IPS-NIHi7 (cell line): ENCODE measurements at regions not wholly inside any gene's neighbourhood (a gene's known extent, or its start where the extent isn't known, plus 50 kb on each side); places are given as distances from the start of the nearest gene placed in this dataset.

ENCODE experiments used
- DNase-seq: peaks from one replicate; pipeline ENCODE4 v3.0.0; 2012; ENCODE audit warnings: mixed read lengths; ENCODE audit errors: extremely low spot score

GRCh38 chr16:5668553-5668952 is 571.0 kb upstream of the EEF2KMT start:
- no peak for DNase-seq

DNA sequence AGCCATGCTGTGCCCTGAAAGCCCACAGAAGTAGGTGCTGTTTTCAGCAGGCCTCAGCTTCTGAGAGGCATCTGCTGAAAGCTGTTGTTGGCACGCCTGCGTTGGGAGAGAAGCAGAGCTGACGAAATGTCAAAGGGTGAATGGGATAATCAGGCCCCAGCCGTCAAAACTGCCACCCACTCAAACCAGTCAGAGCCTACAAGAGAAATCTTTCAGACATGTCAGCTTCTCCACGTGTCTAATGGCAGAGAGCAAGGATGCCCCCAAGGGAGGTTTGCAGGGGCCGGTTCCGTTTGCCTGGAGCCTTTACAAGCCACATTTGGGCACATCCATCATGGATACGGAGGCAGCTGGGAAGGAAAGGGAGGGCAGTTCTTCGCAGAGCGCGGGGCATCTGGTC is 568.2 kb upstream of the EEF2KMT start:
- DNase-seq = no peak

DNA sequence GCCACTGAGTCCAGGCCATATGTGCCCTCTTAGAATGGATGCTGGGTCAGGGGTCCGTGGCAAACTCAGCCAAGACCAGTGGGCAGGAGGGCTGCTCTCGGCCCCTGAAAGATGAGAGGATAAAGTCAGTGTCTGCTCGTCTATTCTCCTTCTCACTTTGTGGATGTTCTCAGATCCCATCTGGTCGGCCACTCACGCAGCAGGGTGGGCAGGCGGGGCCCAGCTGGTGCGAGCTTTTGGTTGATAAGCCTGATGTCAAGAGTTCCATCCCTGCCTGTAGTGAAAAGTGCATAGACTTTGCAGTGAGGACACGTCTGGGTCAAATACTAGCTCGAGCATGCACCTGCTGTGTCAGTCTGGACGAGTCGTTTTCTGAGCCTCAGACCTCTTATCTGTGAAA is 556.2 kb upstream of the EEF2KMT start:
- no peak for DNase-seq

DNA sequence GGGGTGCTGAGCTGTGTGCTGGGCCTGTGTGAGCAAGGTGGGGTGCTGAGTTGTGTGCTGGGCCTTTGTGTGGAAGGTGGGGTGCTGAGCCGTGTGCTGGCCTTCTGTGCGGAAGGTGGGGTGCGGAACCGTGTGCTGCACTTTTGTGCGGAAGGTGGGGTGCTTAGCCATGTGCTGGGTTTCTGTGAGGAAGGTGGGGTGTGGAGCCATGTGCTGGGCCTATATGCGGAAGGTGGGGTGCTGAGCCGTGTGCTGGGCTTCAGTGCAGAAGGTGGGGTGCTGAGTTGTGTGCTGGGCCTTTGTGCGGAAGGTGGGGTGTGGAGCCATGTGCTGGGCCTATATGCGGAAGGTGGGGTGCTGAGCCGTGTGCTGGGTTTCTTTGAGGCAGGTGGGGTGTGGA is 555.4 kb upstream of the EEF2KMT start:
- DNase-seq = no peak

DNA sequence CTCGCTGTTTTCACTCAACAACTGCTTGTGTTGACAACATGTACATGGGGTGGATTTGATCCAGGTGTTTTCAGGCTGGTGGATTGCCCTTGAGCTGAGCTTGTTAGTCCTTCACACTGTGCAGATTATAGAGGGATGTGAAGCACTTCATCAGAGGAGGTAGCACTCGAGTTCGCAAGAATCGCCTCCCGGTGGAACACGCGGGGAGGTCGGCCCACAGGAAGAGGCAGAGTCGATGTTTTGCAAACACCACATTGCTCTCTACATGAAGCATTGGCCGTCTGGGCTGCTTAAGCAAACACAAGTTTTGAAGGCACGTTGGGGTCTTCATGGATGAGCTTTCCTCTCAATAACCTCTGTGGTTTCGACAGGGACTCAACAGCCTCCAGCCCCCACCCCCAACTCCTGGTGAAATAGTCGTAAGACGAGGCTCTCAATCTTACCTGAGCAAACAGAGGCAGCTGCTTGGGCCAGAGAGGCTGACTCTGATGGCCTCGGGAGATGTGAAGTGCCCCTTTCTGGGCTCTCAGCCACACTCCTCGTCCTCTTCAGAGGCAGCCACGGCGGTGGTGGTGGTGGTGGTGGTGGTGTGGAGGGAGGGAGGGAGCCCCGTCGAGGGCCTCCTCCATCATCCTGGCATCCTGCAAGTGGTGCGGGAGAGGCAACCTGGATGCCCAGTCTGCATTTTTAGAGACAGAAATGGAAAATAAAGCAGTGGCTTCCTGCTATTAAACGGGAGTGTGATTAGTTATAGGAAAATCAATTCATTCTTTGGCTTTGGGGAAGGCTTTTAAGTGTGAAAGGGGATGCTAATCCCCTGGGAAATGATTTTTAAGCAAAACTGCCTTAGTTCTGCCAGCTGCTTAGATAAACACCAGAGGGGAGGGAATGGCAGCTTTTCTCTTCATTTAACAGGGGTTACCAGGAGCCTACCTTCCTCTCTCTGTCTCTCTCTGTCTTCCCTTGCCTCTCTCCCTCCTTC is 552.5 kb upstream of the EEF2KMT start:
- no peak for DNase-seq

- DNase-seq = no peak
Observed at GRCh38 chr16:5647051-5647450, 549.5 kb upstream of the EEF2KMT start.

DNA sequence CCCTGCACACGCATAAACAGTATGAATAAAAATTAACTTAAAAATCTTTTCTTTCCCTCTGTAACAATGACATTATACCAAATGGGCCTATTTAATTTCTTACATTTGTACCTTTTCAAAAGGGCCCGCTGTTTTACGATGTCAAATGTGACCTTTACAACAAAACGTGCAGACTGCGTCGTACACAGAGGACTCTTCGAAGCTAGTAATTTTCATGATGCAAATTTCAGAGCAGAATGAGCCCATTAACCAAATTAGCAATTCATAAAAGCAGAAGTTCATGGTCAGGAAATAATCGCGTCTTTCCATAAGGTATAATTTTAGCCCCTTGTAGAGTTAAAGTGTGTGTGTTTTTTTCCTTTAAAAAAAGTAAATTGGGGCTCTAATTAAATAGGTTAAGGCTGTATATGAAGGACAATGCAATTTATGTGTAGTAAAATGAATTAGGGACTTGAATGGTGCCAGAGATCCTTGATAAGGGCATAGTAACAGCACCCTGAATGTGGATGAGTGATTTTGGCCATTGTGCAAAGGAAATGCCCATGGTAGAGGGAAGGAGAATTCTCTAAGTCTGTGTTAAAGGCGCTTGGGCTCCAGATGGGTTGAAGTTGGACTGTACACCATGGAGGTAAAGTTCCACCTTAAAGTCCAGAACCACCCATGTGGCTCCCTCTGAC is 546.4 kb upstream of the EEF2KMT start:
- no peak for DNase-seq

DNA sequence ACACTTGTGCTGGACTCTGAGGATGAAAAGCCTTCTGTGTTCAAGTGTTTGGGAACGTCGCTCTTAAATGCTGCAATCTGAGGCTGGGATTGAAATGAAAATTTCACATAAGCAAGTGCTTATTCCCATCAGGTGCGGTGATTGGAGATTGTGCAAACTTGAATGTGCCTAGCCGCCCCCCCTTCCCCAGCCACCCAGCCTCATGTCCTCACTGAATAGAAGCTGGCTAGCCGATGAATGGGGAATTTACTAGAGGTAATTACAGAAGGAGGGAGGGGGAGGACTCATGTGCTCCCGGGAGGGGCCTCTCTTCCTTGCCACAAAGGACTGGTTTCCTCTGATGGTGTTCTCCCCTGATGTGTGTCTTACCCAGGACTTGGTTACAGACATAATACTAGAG is 544.8 kb upstream of the EEF2KMT start:
- no peak for DNase-seq

DNA sequence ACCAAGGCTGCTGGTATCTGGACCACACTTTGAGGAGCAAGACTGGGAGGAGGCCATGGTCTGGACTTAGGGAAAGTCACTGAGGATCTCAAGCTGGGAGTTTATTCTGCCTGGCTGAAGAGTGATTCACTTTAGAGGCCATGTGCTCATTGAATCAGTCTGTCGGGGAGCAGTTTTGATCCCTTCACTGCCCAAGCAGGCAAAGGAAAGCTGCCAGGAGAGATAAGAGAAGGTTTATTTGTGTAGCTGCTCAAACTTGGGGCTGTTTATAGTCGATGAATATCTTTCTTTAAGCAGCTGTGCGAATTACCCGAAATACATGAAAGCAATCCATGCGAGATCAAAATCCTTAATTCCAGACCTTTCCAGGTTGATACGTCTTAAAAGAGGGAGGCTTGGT is 544.4 kb upstream of the EEF2KMT start:
- no peak for DNase-seq

- DNase-seq = no peak
Observed at GRCh38 chr16:5640883-5641282, 543.3 kb upstream of the EEF2KMT start.

DNA sequence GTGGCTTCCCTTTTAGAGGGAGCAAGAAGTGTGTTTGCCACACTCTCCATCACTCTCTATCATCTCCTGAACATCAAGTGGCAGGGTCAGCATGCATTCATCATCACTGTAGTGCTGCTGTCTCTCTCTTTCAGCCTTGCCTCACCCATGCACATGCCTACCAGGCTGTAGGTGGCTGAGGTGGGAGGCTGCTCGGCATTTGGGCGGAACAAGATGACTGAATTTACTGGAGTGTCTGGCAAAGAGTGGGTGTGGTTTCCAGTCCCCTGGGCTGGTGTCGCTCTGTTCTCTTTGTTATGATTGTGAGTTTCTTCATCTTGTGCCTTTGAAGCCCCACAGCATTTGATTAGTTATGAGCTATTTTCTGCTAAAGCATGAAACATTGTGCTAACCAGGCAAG is 541.9 kb upstream of the EEF2KMT start:
- DNase-seq = no peak

GRCh38 chr16:5635331-5635730 is 537.7 kb upstream of the EEF2KMT start:
- no peak for DNase-seq

DNA sequence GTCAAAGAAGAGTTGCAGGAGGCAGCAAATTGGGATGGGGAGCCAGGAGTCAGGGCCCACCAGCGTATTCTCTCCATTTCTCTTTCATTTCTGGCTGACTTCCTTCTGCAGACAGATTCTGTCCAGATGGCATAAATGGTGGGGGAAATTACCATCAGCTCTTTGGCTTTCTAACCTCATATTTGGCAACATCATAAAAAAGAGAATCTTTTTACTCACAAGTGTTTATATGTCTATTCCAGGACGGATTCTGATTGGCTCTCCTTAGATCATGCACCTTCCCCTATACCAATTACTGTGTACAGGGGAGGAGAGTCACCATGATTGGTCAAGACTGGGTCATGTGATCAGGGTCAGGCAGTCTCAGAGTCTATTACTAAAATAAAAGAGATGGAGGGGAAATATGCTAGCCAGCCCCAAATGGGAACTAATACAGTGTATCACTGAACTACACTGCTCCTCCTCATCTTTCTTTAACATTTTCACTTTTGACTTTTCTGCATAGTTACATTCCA is 537.1 kb upstream of the EEF2KMT start:
- no peak for DNase-seq

GRCh38 chr16:5633845-5634440 is 536.3 kb upstream of the EEF2KMT start:
- peak; percentile 45 for DNase-seq

DNA sequence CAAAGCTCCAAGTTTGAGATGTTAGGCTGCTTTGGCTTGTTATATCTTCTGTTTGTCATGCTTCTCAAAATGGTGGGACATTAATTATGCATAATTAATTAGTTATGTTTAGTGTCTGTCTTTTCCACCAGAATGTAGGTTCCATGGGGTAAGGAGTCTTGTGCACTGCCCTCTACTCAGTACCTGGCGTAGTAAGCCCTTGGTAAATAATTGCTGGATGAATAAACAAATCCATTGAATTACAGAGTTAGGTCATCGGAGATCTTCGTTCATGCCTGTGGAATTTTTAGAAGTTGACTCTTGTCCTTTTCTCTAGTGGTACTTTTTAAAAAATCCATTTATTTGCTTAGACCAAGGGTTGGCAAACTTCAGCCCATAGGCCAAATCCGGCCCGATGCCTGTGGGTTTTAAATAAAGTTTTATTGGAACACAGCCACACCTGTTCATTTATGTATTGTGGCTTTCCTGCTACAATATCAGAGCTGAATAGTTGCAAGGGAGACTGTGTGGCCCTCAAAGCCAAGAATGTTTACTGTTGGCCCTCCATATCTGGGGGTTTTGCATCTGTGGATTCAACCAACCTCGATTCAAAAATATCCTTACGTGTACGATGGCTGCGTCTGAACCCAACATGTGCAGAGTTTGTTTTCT is 524.8 kb upstream of the EEF2KMT start:
- DNase-seq = no peak

DNA sequence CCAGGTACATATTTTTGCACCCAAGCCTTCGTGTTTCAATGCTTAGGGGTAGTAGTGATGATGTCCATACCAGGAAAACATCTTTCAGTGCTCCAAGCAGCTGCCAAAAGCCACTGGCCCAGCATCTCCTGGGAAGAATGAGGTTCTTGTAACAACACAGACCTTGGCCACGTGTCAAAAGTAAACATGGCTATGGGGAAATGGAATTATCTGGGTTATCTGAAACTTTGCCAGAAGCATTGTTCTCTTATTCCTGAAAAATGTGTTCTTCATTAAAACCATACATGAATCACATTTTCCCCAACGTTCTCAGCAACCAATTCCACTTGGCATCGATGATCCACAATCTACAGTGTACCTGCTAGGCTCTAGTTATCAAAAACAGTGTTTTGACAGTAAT is 524.2 kb upstream of the EEF2KMT start:
- no peak for DNase-seq

- DNase-seq = no peak
Observed at GRCh38 chr16:5619304-5619703, 521.7 kb upstream of the EEF2KMT start.

DNA sequence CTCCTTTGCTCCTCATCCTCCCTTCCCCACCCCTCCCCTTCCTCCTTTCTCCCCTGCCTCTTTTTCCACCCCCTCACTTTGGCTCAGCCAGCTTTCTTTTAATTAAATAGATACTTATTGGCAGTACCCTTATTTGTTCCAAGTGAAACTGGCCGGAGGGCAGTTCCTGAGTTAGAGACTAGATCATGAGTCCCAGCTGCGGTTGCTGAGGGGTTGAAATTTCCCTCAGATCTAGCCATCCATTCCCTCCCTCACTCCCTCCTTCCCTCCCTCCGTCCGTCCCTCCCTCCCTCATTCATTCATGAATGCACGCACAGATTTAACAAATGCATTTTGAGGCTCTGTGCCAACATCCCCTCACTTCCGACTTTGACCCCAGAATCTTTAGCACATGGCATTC is 519.2 kb upstream of the EEF2KMT start:
- no peak for DNase-seq

GRCh38 chr16:5615868-5616642 is 518.5 kb upstream of the EEF2KMT start:
- peak; percentile 44 for DNase-seq

GRCh38 chr16:5607169-5607568 is 509.6 kb upstream of the EEF2KMT start:
- no peak for DNase-seq

GRCh38 chr16:5605404-5605803 is 507.8 kb upstream of the EEF2KMT start:
- DNase-seq = no peak
